HCT116 (cell line): ENCODE measurements at regions not wholly inside any gene's neighbourhood (a gene's known extent, or its start where the extent isn't known, plus 50 kb on each side); places are given as distances from the start of the nearest gene placed in this dataset.

Source experiments
- ATAC-seq: fragments of 200-7000 bp; cut with Tn5 transposase; 2 replicates; pipeline ENCODE4 v1.9.1; 2020; ENCODE audit warnings: mild to moderate bottlenecking, moderate library complexity
- BruUV-seq: library from RNA; stranded (reverse); fragments of 400-500 nt; replicated peaks from 2 replicates; lab custom pipeline; 2021; lab: Mats Ljungman, UMichigan
- CTCF ChIA-PET: fragments of 300-600 bp; sonication (Branson Sonifier 250); formaldehyde crosslinking; loops from one replicate; lab custom pipeline; 2021; ENCODE audit warnings: antibody characterized with exemption; lab: Charles Lee
- POLR2A ChIA-PET: fragments of 300-600, 350-600 bp; sonication (Branson Sonifier 250); formaldehyde crosslinking; loops from one replicate; lab custom pipeline; 2021; ENCODE audit warnings: antibody characterized with exemption; lab: Charles Lee
- RAD21 ChIA-PET, 2 experiments: fragments of 300-600 bp; sonication (Branson Sonifier 250); formaldehyde crosslinking; loops; one replicate each; lab custom pipeline; 2023; ENCODE audit warnings: low total read pairs in 2 of 2; ENCODE audit not compliant: uncharacterized antibody in 2 of 2, unreplicated experiment in 2 of 2, low non-redundant PET in 1 of 2; lab: Charles Lee
- DNase-seq: peaks from one replicate; pipeline ENCODE4 v3.0.0-alpha.2; 2010; ENCODE audit warnings: low read depth, low spot score
- H2AFZ ChIP-seq: fragments of 200-600 bp; shearing (Covaris generic), sonication (generic); 2 replicates; pipeline ENCODE4 v1.6.1; 2017; ENCODE audit warnings: low read depth, mixed run types, mixed read lengths, antibody characterized with exemption, low read length; ENCODE audit not compliant: poor library complexity, severe bottlenecking
- H3K27ac ChIP-seq: 2 replicates; pipeline ENCODE4 v1.5.1; 2012; ENCODE audit warnings: low read depth, low read length
- H3K27me3 ChIP-seq: fragments of 200-600 bp; sonication (generic); 2 replicates; pipeline ENCODE4 v1.6.1; 2016; ENCODE audit warnings: mixed run types, low read length, mixed read lengths; ENCODE audit not compliant: insufficient read depth
- H3K36me3 ChIP-seq, 2 experiments: fragments of 200-500 bp in 1 of 2; fragments of 200-600 bp in 1 of 2; sonication (Bioruptor generic) in 1 of 2; sonication (generic) in 1 of 2; 2 replicates each; pipeline versions ENCODE4 v1.5.1 to v1.6.1; 2014 to 2016; ENCODE audit warnings: low read length in 2 of 2, inconsistent platforms in 1 of 2, mixed read lengths in 1 of 2, mixed run types in 1 of 2; ENCODE audit not compliant: insufficient read depth in 2 of 2, control insufficient read depth in 1 of 2
- H3K4me1 ChIP-seq, 2 experiments: fragments of 200-600 bp in 1 of 2; sonication (generic) in 1 of 2; 2 replicates each; pipeline versions ENCODE4 v1.5.1 to v1.6.1; 2012 to 2017; ENCODE audit warnings: low read length in 2 of 2, inconsistent platforms in 1 of 2, mild to moderate bottlenecking in 1 of 2, mixed read lengths in 1 of 2, mixed run types in 1 of 2, moderate library complexity in 1 of 2; ENCODE audit not compliant: insufficient read depth in 2 of 2, control insufficient read depth in 1 of 2
- H3K4me2 ChIP-seq: fragments of 200-600 bp; sonication (generic); 2 replicates; pipeline ENCODE4 v1.6.1; 2017; ENCODE audit warnings: mixed run types, low read length, mixed read lengths
- H3K4me3 ChIP-seq, 2 experiments: fragments of 200-600 bp in 1 of 2; sonication (generic) in 1 of 2; replicated peaks in 1 of 2; 2 replicates each; pipeline ENCODE4 v1.5.1; 2011 to 2016; ENCODE audit warnings: low read length in 2 of 2, control low read depth in 1 of 2, low read depth in 1 of 2, mild to moderate bottlenecking in 1 of 2, mixed read lengths in 1 of 2, mixed run types in 1 of 2
- H3K79me2 ChIP-seq: fragments of 200-600 bp; sonication (generic); 2 replicates; pipeline ENCODE4 v1.6.1; 2017; ENCODE audit warnings: mild to moderate bottlenecking, mixed run types, low read length, moderate library complexity, mixed read lengths; ENCODE audit not compliant: insufficient read depth
- H3K9ac ChIP-seq: fragments of 200-600 bp; sonication (generic); 2 replicates; pipeline ENCODE4 v1.6.1; 2016; ENCODE audit warnings: low read length, mixed read lengths
- H3K9me2 ChIP-seq: fragments of 200-600 bp; sonication (generic), shearing (Covaris generic); 2 replicates; pipeline ENCODE4 v1.6.1; 2017; ENCODE audit warnings: mixed run types, mild to moderate bottlenecking, moderate library complexity; ENCODE audit not compliant: insufficient read depth
- H3K9me3 ChIP-seq, 2 experiments: fragments of 200-500 bp in 1 of 2; fragments of 200-600 bp in 1 of 2; sonication (Bioruptor generic) in 1 of 2; sonication (generic) in 1 of 2; 2 replicates each; pipeline ENCODE4 v1.6.1; 2014 to 2017; ENCODE audit warnings: low read length in 2 of 2, mixed read lengths in 2 of 2, inconsistent platforms in 1 of 2, low read depth in 1 of 2, mild to moderate bottlenecking in 1 of 2, mixed run types in 1 of 2, moderate library complexity in 1 of 2; ENCODE audit not compliant: control insufficient read depth in 1 of 2, insufficient read depth in 1 of 2
- H4K20me1 ChIP-seq: fragments of 200-600 bp; sonication (generic), shearing (Covaris generic); 2 replicates; pipeline ENCODE4 v1.6.1; 2017; ENCODE audit warnings: mixed run types, mild to moderate bottlenecking, moderate library complexity; ENCODE audit not compliant: insufficient read depth
- CEBPB ChIP-seq: IDR thresholded peaks from 2 replicates; pipeline ENCODE4 v1.6.1; 2012; ENCODE audit warnings: low read depth
- CTCF ChIP-seq, 3 experiments: fragments of 200-600 bp in 1 of 3; sonication (generic) in 1 of 3; IDR thresholded peaks in 2 of 3; conservative IDR thresholded peaks in 1 of 3; 2 replicates each; pipeline ENCODE4 v1.5.1; 2012 to 2017; ENCODE audit warnings: low read depth in 2 of 3, low read length in 2 of 3, antibody characterized with exemption in 1 of 3, borderline replicate concordance in 1 of 3, control low read depth in 1 of 3, mild to moderate bottlenecking in 1 of 3, mixed read lengths in 1 of 3, mixed run types in 1 of 3, moderate library complexity in 1 of 3; ENCODE audit not compliant: insufficient read depth in 1 of 3
- EGR1 ChIP-seq: IDR thresholded peaks from 2 replicates; pipeline ENCODE4 v1.6.1; 2012; ENCODE audit warnings: low read depth
- EZH2phosphoT487 ChIP-seq: fragments of 200-600 bp; IDR thresholded peaks from 2 replicates; pipeline ENCODE4 v1.6.1; 2018; ENCODE audit warnings: antibody characterized with exemption, borderline replicate concordance
- FOSL1 ChIP-seq: IDR thresholded peaks from 2 replicates; pipeline ENCODE4 v1.6.1; 2012; ENCODE audit warnings: low read depth
- JUND ChIP-seq: IDR thresholded peaks from 2 replicates; pipeline ENCODE4 v1.6.1; 2012
- POLR2AphosphoS5 ChIP-seq: IDR thresholded peaks from 2 replicates; pipeline ENCODE4 v1.6.1; 2011; ENCODE audit warnings: mild to moderate bottlenecking, low read depth, low read length, moderate library complexity
- RAD21 ChIP-seq: IDR thresholded peaks from 2 replicates; pipeline ENCODE4 v1.6.1; 2012; ENCODE audit warnings: low read depth, mild to moderate bottlenecking
- SIN3A ChIP-seq: IDR thresholded peaks from 2 replicates; pipeline ENCODE4 v1.6.1; 2012; ENCODE audit warnings: low read depth
- SRF ChIP-seq: IDR thresholded peaks from 2 replicates; pipeline ENCODE4 v1.6.1; 2012; ENCODE audit warnings: low read depth
- TCF7L2 ChIP-seq: IDR thresholded peaks from 2 replicates; pipeline ENCODE4 v1.7.0; 2011; ENCODE audit warnings: borderline replicate concordance, inconsistent platforms; ENCODE audit not compliant: insufficient read depth, insufficient read length; ENCODE audit errors: extremely low read depth
- YY1 ChIP-seq: IDR thresholded peaks from 2 replicates; pipeline ENCODE4 v1.6.1; 2011; ENCODE audit warnings: low read length, low read depth, moderate library complexity, mild to moderate bottlenecking; ENCODE audit not compliant: insufficient replicate concordance; ENCODE audit errors: extremely low read depth
- ZFX ChIP-seq: fragments of 450-650 bp; IDR thresholded peaks from 2 replicates; pipeline ENCODE4 v1.6.1; 2017
- ZNF274 ChIP-seq: fragments of 200-500 bp; sonication (Bioruptor generic); IDR thresholded peaks from 2 replicates; pipeline ENCODE4 v1.6.1; 2014; ENCODE audit warnings: mild to moderate bottlenecking, low read depth, low read length, inconsistent platforms
- intact Hi-C: fragments of 100-400 bp; cut with micrococcal nuclease; formaldehyde crosslinking; loops from 2 replicates; pipeline ENCODE4 v1.10.0; 2022

- RAD21 ChIA-PET: no interaction called here
- no TSS peak for BruUV-seq
- ATAC-seq: no peak
- H3K27me3 ChIP-seq: no peaks in the 10 kb centered on the region
- no peaks in the 10 kb centered on the region for H3K79me2 ChIP-seq
- H3K4me3 ChIP-seq: no peak overlapping the region
- TF ChIP-seq ZNF274 (no peak), CEBPB (no peak), EZH2phosphoT487 (no peak), TCF7L2 (no peak), SRF (no peak), FOSL1 (no peak), CTCF (IDR thresholded peaks at IDR 0.05 in 2 of 3, conservative IDR thresholded peaks at IDR 0.05 in 1 of 3; ENCODE audit: borderline replicate concordance in 1 of 3, insufficient read depth in 1 of 3, low read depth in 2 of 3, low read length in 2 of 3) (no peak), EGR1 (no peak), POLR2AphosphoS5 (no peak), JUND (no peak), RAD21 (no peak), YY1 (no peak), SIN3A (no peak), ZFX (no peak)
- TF ChIP-seq, all 23 proteins: peak for 0
- intact Hi-C loops: no loop called here
- Histone ChIP-seq H3K9ac (no peak overlapping the region), H3K4me1 (no peaks in the 10 kb centered on the region), H2AFZ (no peak overlapping the region), H4K20me1 (no peaks in the 10 kb centered on the region), H3K36me3 (no peaks in the 10 kb centered on the region), H3K27ac (no peak overlapping the region), H3K9me3 (peaks cover 11% of the 10 kb centered on the region in 2 experiments; a peak in 3 of 4 replicates), H3K4me2 (no peak overlapping the region), H3K9me2 (no peaks in the 10 kb centered on the region)
- ChIA-PET POLR2A (no interaction called here), CTCF (no interaction called here)
- no peak for DNase-seq
Measured at GRCh38 chr5:30539004-30539634, 654.4 kb upstream of the CDH6 start.
